Pons (tissue), 1 donor: ENCODE measurements at regions not wholly inside any gene's neighbourhood (a gene's known extent, or its start where the extent isn't known, plus 50 kb on each side); places are given as distances from the start of the nearest gene placed in this dataset.
A peak's percentile ranks its signal among the peaks of the same experiment; 100 is the strongest.

Experiments used
- DNase-seq: peaks from one replicate; pipeline ENCODE4 v3.0.0-alpha.2; 2016; ENCODE audit warnings: low spot score

- DNase-seq = no peak
Measured at GRCh38 chr3:168888781-168889180, 774.7 kb downstream of the MECOM start.

DNA sequence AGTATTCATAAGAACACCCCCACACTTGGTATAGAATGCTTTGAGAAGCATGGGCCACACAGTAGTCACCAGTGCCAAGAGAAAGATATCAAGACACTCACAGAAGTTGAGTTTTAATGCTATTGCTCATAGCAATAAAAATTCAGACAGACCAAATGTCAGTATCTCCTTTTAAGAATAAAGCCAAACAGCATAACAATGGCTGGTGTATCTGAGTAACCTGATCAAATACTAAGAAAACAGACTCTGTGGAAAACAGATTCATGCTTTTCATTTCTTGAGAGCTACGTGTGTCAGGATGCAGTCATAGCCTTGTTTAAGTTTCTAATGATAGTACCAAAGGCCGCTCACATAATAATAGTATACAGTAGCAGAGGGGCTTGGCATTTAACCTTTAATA is 778.5 kb downstream of the MECOM start:
- DNase-seq = no peak

- DNase-seq = peak; percentile 14
Measured at GRCh38 chr3:168884353-168884903, 779.1 kb downstream of the MECOM start.

- no peak for DNase-seq
Measured at GRCh38 chr3:168883145-168883544, 780.4 kb downstream of the MECOM start.

- DNase-seq = no peak
Measured at GRCh38 chr3:168881804-168882203, 781.7 kb downstream of the MECOM start.

DNA sequence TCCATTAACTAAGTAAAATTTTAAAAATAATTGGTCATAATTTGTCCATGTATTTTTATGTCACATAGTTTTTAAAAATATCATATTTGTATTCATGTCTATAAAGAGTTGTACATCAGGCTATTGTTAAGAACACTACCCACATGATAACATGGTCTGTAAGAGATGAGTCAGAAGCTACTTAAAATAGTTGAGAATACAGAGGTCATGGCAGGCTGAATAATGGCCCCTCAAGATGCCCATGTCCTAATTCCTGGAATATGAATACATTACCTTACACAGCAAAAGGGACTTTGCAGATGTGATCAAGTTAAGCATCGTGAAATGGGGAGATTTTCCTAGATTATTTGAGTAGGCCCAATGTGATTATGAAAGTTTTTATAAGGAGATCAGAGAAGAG is 782.9 kb upstream of the GOLIM4 start:
- no peak for DNase-seq

GRCh38 chr3:168877899-168878298 is 782.2 kb upstream of the GOLIM4 start:
- no peak for DNase-seq

DNA sequence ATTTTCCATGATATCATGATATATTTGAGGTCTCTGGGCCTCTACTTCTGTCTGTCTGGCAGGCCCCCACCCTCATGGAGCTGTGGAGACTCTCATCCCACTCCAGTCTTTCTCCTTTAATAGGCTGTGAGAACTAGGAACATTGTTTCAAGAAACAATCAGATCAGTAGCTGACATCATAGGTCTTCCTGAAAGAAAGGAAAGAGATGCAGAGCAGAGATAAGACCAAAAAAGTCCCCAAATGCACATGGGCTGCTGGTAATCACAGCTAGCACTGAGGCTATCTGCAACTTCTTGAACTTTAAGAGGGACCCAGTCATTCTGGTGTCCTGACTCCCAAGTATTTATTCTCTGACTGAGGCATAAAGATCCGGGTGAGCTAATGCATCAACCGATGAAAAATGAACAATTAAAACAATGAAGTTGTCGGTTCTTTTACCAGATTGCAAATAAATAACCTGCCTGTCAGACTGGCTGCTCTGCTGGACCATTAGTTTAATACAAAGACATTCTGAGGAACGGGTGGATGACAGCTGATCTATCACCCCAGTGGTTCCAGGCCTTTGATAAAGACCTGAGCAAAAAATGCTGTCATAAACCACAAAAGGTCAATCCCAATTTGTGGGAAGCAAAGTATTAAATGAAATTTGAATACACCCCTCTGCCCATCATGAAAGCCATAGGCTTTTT is 780.8 kb upstream of the GOLIM4 start:
- no peak for DNase-seq

GRCh38 chr3:168872826-168873225 is 777.1 kb upstream of the GOLIM4 start:
- no peak for DNase-seq

- no peak for DNase-seq
Measured at GRCh38 chr3:168870892-168871291, 775.2 kb upstream of the GOLIM4 start.

- peak; percentile 15 for DNase-seq
Measured at GRCh38 chr3:168865022-168865551, 769.4 kb upstream of the GOLIM4 start.

DNA sequence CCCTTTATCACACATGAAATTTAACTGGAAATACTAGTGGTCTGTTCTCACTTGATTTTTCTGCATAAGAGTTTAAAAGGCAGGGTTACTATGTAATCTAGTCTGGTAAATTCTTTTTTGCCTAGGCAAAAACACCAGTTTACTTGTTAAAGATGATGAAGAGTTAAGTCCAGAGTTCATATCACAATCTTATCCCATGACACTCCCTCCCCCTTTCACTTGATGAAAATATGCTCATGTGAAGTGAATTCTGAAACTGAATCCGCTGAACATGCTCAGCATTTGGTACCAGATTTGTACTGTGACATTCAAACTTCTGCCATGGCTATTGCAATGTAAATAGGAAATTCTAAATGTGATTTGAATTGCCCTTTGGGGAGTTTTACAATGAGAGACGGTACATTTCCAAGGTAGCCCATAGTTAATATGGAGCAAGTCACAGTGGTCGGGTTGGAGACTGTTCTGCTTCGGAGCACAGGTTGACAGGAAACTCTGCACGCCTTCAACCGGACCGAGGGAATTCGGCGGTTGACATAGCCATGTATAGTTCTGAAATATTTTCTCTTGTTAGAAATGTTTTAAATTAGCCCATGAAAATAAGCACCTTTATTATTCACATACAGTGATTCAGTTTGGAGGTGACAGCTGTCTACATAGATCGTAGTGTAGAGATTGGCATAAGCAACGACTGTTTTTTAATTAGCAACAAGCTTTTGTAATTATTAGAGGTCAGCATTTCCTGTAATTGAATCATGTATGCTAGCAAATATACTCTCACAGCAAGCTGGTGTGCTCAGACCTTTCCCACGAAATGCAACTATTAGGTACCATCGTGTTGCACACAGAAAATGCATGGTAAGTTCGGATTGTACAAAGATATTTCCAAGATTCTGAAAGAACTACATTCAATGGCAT is 768.6 kb upstream of the GOLIM4 start:
- DNase-seq = no peak

DNA sequence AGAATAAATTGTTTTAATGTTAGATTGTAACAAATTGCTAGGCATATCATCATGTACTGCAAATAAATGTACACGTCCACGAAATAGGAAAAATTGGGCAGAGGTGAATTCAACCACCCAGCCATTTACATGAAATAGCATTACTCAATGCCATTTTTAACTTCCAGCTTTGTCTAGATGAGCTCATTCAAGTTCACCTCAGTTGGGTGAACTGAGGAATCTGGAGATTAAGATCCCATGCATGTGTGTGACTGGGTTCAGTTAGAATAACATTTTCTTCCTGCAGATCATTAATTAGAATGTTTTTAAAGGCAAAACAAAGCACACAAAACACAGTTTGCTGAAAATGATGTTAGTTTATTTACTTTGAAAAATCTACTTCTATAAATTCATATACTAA is 767.8 kb upstream of the GOLIM4 start:
- no peak for DNase-seq

GRCh38 chr3:168862466-168862865 is 766.7 kb upstream of the GOLIM4 start:
- no peak for DNase-seq

DNA sequence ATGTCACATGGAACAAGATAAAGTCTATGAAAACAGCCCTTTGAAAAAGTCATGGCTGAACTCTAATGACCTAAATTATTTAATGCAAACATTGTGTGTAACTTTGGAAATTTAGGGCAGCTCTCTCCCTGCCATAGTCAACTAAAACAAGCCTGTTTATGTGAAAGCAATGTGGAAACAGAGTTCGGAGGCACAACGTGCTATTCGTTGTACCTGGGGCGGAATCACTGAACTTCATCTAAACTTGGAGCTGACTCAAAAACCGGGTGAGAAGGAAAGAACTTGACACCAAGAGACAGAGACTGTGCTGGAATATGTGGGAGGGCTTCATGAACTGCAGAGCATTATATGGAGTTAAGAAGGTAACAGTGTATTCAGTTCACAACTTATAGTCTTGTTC is 764.9 kb upstream of the GOLIM4 start:
- no peak for DNase-seq

DNA sequence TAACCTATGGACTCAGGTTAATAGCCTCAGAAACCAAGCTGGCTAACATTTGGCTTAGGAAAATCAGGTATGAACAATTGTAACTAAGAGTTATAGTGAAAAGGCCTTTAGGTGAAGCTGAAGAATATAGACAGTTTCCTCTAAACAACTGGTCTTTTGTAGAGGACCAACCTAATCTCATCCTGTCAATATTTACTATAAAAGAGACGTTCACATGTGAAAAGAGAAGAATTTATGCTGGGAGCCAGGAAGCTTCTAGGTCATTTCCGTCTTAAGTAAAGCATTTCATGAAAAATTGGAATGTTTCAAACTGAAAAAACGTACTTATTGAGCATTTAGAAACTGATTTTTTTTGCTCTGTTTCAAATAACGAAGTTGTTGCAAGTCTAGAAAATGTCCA is 764.3 kb upstream of the GOLIM4 start:
- no peak for DNase-seq

DNA sequence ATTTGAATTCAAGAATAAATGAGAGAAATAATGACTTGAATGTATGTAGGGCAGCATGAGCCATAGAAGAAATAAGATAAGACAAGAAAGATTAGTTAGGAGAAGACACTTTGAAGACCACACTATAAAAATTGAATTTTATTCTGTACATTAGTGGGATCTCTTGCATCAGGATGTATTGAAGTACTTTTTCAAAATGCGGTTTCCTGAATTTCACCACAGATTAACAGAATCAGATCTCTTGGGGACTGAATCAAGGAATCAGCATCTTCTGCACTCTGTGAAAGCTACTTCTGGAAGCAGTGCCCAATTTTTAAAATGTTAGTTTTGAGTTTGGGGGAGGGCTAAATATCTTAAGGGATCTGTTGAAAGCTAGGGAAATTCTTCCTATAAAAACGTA is 763.9 kb upstream of the GOLIM4 start:
- no peak for DNase-seq

- no peak for DNase-seq
Measured at GRCh38 chr3:168859143-168859542, 763.4 kb upstream of the GOLIM4 start.

DNA sequence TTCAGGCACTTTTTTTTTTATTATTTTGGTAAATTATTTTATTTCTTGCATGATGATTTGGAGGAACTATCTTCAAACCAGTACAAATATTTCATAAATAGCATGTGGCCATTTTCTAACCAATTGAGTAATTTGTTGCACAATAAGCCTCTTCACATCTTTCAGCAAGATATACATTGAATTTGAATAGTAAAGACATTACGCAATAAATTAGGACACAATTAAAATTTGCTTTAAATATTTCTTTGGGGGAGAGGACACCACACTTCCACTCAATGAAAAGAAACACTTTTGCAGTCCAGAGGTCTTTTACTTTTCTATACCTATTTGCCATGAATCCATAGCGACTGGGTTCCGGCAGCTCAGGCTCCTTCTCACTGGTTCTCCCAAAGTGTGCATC is 762.6 kb upstream of the GOLIM4 start:
- no peak for DNase-seq

DNA sequence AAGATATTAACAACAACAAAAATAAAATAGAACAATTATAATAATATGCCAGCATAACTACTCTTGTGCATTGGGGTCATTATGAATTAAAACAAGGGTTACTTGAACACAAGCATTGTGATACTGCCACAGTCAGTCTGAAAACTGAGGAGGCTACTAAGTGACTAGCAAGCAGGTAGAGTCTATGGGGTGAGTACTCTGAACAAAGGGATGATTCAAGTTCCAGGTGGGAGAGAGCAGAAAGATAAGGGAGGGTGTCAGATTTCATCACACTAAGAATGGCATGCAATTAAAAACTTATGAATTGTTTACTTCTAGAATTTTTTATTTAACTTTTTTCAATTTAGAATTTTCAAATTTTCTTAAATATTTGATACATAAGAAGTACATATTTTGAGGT is 754.4 kb upstream of the GOLIM4 start:
- DNase-seq = no peak

GRCh38 chr3:168847291-168847883 is 751.7 kb upstream of the GOLIM4 start:
- peak; percentile 57 for DNase-seq

GRCh38 chr3:168844894-168845482 is 749.3 kb upstream of the GOLIM4 start:
- no peak for DNase-seq
